ENCODE measurements at regions not wholly inside any gene's neighbourhood (a gene's known extent, or its start where the extent isn't known, plus 50 kb on each side); places are given as distances from the start of the nearest gene placed in this dataset.

- TF ChIP-seq CTCF (IDR thresholded peaks at IDR 0.05) = no peak
- no peak for TF ChIP-seq POLR2A (IDR thresholded peaks at IDR 0.05)
- TF ChIP-seq EP300 (IDR thresholded peaks at IDR 0.05) = no peak
Measured at GRCh38 chr3:56938530-56938929, 121.9 kb upstream of the SPATA12 start.
